K562 (cell line): ENCODE measurements at regions not wholly inside any gene's neighbourhood (a gene's known extent, or its start where the extent isn't known, plus 50 kb on each side); places are given as distances from the start of the nearest gene placed in this dataset.

ENCODE experiments used
- ATAC-seq: fragments of 200-7000 bp; cut with Tn5 transposase; 3 replicates; pipeline ENCODE4 v1.9.1; 2020; ENCODE audit warnings: moderate library complexity
- BruUV-seq: library from RNA; stranded (reverse); fragments of 400-500 nt; replicated peaks from 2 replicates; lab custom pipeline; 2021; lab: Mats Ljungman, UMichigan
- CTCF ChIA-PET: fragments of 300-600 bp; formaldehyde crosslinking; extraction: SDS; loops from one replicate; lab custom pipeline; 2021; ENCODE audit warnings: low intra/inter-chr PET ratio; lab: Yijun Ruan, JAX
- POLR2A ChIA-PET: fragments of 300-600, 350-650 bp; sonication (Branson Sonifier 250); formaldehyde crosslinking; extraction: SDS; loops from one replicate; lab custom pipeline; 2021; ENCODE audit warnings: antibody characterized with exemption, inconsistent platforms; lab: Yijun Ruan, JAX
- DNase-seq, 4 experiments: peaks; one replicate each; pipeline versions ENCODE4 v3.0.0 to v3.0.0-alpha.2; 2011 to 2018; ENCODE audit warnings: low spot score in 3 of 4, mixed read lengths in 3 of 4; ENCODE audit errors: extremely low read depth in 1 of 4
- FAIRE-seq: peaks from 2 replicates; lab custom pipeline; 2011; peaks lifted over from hg19 to GRCh38; lab: Jason Lieb, UNC
- H2AFZ ChIP-seq: 2 replicates; pipeline ENCODE4 v1.6.0; 2011; ENCODE audit warnings: low read depth, low read length, control low read depth, inconsistent platforms
- H3K27ac ChIP-seq: fragments of 200-600 bp; 3 replicates; pipeline ENCODE4 v1.8.0; 2011; ENCODE audit warnings: low read depth, mild to moderate bottlenecking, control low read depth, inconsistent platforms, low read length, moderate library complexity, mixed read lengths; ENCODE audit errors: extremely low read depth
- H3K27me3 ChIP-seq, 2 experiments: fragments of 300-600 bp in 1 of 2; 2 replicates in 1 of 2; 3 replicates in 1 of 2; pipeline versions ENCODE4 v1.6.0 to v1.8.0; 2011; ENCODE audit warnings: inconsistent platforms in 2 of 2, low read length in 2 of 2, mild to moderate bottlenecking in 1 of 2, mixed read lengths in 1 of 2, moderate library complexity in 1 of 2; ENCODE audit not compliant: control insufficient read depth in 2 of 2, insufficient read depth in 2 of 2
- H3K36me3 ChIP-seq: fragments of 300-600 bp; 3 replicates; pipeline ENCODE4 v1.8.0; 2011; ENCODE audit warnings: mild to moderate bottlenecking, low read length, inconsistent platforms; ENCODE audit not compliant: control insufficient read depth, insufficient read depth
- H3K4me1 ChIP-seq, 2 experiments: fragments of 200-600 bp in 1 of 2; replicated peaks in 1 of 2; 2 replicates in 1 of 2; 3 replicates in 1 of 2; pipeline versions ENCODE4 v1.5.1 to v1.8.0; 2011; ENCODE audit warnings: inconsistent platforms in 2 of 2, low read length in 2 of 2, mild to moderate bottlenecking in 1 of 2, mixed read lengths in 1 of 2, moderate library complexity in 1 of 2; ENCODE audit not compliant: control insufficient read depth in 2 of 2, insufficient read depth in 2 of 2
- H3K4me2 ChIP-seq: 2 replicates; pipeline ENCODE4 v1.6.1; 2011; ENCODE audit warnings: low read length, control low read depth, inconsistent platforms, mixed read lengths; ENCODE audit not compliant: insufficient read depth
- H3K4me3 ChIP-seq: fragments of 200-600 bp; sonication (generic), shearing (Covaris generic); 2 replicates; pipeline ENCODE4 v1.5.1; 2016; ENCODE audit warnings: control low read depth, inconsistent platforms
- H3K79me2 ChIP-seq: fragments of 200-600 bp; 3 replicates; pipeline ENCODE4 v1.8.0; 2011; ENCODE audit warnings: low read length, inconsistent platforms; ENCODE audit not compliant: control insufficient read depth, insufficient read depth
- H3K9ac ChIP-seq, 2 experiments: 2 replicates each; pipeline versions ENCODE4 v1.6.0 to v1.6.1; 2011; ENCODE audit warnings: low read depth in 2 of 2, low read length in 2 of 2, control low read depth in 1 of 2, inconsistent platforms in 1 of 2, mild to moderate bottlenecking in 1 of 2, mixed read lengths in 1 of 2; ENCODE audit not compliant: insufficient read depth in 1 of 2
- H3K9me1 ChIP-seq: one replicate; pipeline ENCODE4 v1.6.0; 2011; ENCODE audit warnings: inconsistent platforms, mild to moderate bottlenecking, low read length, moderate library complexity; ENCODE audit not compliant: control insufficient read depth, insufficient read depth
- H3K9me3 ChIP-seq: replicated peaks from 2 replicates; pipeline ENCODE4 v1.5.1; 2011; ENCODE audit warnings: low read depth, low read length, inconsistent platforms; ENCODE audit not compliant: control insufficient read depth, insufficient read depth
- H4K20me1 ChIP-seq: replicated peaks from 2 replicates; pipeline ENCODE4 v1.6.1; 2011; ENCODE audit warnings: low read length, inconsistent platforms, mixed read lengths; ENCODE audit not compliant: control insufficient read depth, insufficient read depth
- BRD4 ChIP-seq: fragments of 200-600 bp; sonication (generic); IDR thresholded peaks from 2 replicates; pipeline ENCODE4 v1.6.1; 2017; ENCODE audit warnings: inconsistent platforms
- EP400 ChIP-seq: fragments of 450-650 bp; IDR thresholded peaks from 2 replicates; pipeline ENCODE4 v1.6.1; 2017; ENCODE audit warnings: antibody characterized with exemption, mild to moderate bottlenecking, moderate library complexity
- FOS ChIP-seq: IDR thresholded peaks from 3 replicates; pipeline ENCODE4 v1.6.1; 2011; ENCODE audit not compliant: insufficient read length; ENCODE audit errors: extremely low read depth
- HCFC1 ChIP-seq: IDR thresholded peaks from 2 replicates; pipeline ENCODE4 v1.6.1; 2012; ENCODE audit warnings: low read depth, low read length, improper control_type of control experiment
- HDAC6 ChIP-seq: IDR thresholded peaks from 2 replicates; pipeline ENCODE4 v1.6.1; 2012; ENCODE audit warnings: low read depth, mild to moderate bottlenecking, control low read depth, inconsistent platforms, low read length, moderate library complexity
- HNRNPH1 ChIP-seq: fragments of 200-400 bp; formaldehyde crosslinking; optimal IDR thresholded peaks from 2 replicates; pipeline ENCODE3; 2017; ENCODE audit warnings: low read depth, mild to moderate bottlenecking, low read length, moderate library complexity
- NUFIP1 ChIP-seq: fragments of 450-650 bp; IDR thresholded peaks from 2 replicates; pipeline ENCODE4 v1.6.1; 2018; ENCODE audit not compliant: partially characterized antibody
- POLR2B ChIP-seq: fragments of 450-650 bp; IDR thresholded peaks from 2 replicates; pipeline ENCODE4 v1.6.1; 2018; ENCODE audit warnings: low read depth; ENCODE audit not compliant: partially characterized antibody
- SETDB1 ChIP-seq: IDR thresholded peaks from one replicate; pipeline ENCODE4 v1.6.1; 2012; ENCODE audit warnings: low read length, control low read depth, inconsistent platforms
- SMAD2 ChIP-seq: fragments of 150-350 bp; IDR thresholded peaks from 2 replicates; pipeline ENCODE4 v1.6.1; 2014; ENCODE audit warnings: low read depth, mild to moderate bottlenecking, low read length
- SRSF1 ChIP-seq: fragments of 200-400 bp; formaldehyde crosslinking; IDR thresholded peaks from 2 replicates; pipeline ENCODE4 v1.6.1; 2017; ENCODE audit warnings: mild to moderate bottlenecking, low read depth, low read length, moderate library complexity
- ZNF12 ChIP-seq: sonication (generic); formaldehyde crosslinking; IDR thresholded peaks from 2 replicates; pipeline ENCODE4 v1.4.0; 2020; ENCODE audit warnings: mild to moderate bottlenecking, missing genetic modification reagents
- ZNF23 ChIP-seq: fragments of 250-450 bp; sonication (Bioruptor Pico); IDR thresholded peaks from 2 replicates; pipeline ENCODE4 v1.4.0; 2020; ENCODE audit warnings: mild to moderate bottlenecking
- ZNF57 ChIP-seq: fragments of 450-650 bp; formaldehyde crosslinking; IDR thresholded peaks from 2 replicates; pipeline ENCODE4 v1.4.0; 2020; ENCODE audit warnings: mild to moderate bottlenecking, moderate library complexity
- ZNF592 ChIP-seq: fragments of 450-650 bp; IDR thresholded peaks from 2 replicates; pipeline ENCODE4 v1.6.1; 2017; ENCODE audit warnings: antibody characterized with exemption, mild to moderate bottlenecking
- WGBS: fragments of 100-300 bp; shearing (Covaris generic); methylation state at CpG from one replicate; pipeline ENCODE4 v1.1.6; 2016; ENCODE audit warnings: low coverage, mixed read lengths; ENCODE audit not compliant: insufficient coverage; ENCODE audit errors: missing lambda C conversion rate; 5-methylcytosine and 5-hydroxymethylcytosine counted together
- in situ Hi-C: fragments of 300-500 bp; cut with MboI; formaldehyde crosslinking; loops from 4 replicates; pipeline ENCODE4 v1.15.0; 2018; ENCODE audit warnings: inconsistent platforms, mixed read lengths
- intact Hi-C: fragments of 100-400 bp; cut with micrococcal nuclease; formaldehyde crosslinking; loops from 2 replicates; pipeline ENCODE4 v1.14.2; 2022
- TF ChIP-seq, protein P1 (sequence below), 2 experiments: fragments of 200-800 bp in 1 of 2; sonication (Bioruptor generic) in 1 of 2; sonication (generic) in 1 of 2; formaldehyde crosslinking in 1 of 2; IDR thresholded peaks in 1 of 2; conservative IDR thresholded peaks in 1 of 2; 2 replicates each; pipeline versions ENCODE4 v1.5.0 to v1.6.1; 2016 to 2020; ENCODE audit warnings: missing compliant biosample characterization in 1 of 2, missing genetic modification characterization in 1 of 2, missing genetic modification reagents in 1 of 2
- TF ChIP-seq, protein P2 (sequence below): fragments of 250-450 bp; sonication (Bioruptor Pico); IDR thresholded peaks from 2 replicates; pipeline ENCODE4 v1.8.0; 2021; ENCODE audit warnings: mild to moderate bottlenecking, moderate library complexity

- TF ChIP-seq FOS (no peak), ZNF57 (CRISPR knock-in tag) (no peak), EP400 (no peak)
These were observed 457.9 kb downstream of the ZSWIM6 start (continued) for GRCh38 chr5:61790007-61790406.

DNA sequence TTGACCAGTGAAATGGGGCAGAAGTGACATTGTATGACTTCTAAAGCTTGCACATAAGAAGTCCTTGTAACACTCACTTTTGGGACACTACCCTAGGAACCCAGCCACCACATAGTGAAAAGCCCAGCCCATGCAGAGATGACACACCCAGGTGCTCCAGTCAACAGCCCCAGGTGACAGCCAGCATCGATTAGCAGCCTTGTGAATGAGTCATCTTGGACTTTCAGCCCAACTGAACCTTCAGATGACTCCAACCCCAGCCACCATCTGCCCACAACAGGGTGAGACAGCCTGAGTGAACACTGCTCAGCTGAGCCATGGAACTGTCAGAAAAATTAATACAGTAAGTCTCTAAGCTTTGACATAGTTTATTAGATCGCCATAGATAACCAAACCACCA lies 458.6 kb downstream of the ZSWIM6 start:
- Histone ChIP-seq H4K20me1 (no peaks in the 10 kb centered on the region), H3K27ac (no peak overlapping the region), H3K9me1 (no peaks in the 10 kb centered on the region), H3K36me3 (no peaks in the 10 kb centered on the region), H3K9ac (no peak overlapping the region), H3K4me3 (no peak overlapping the region), H3K4me1 (no peaks in the 10 kb centered on the region), H3K4me2 (no peak overlapping the region), H3K79me2 (no peaks in the 10 kb centered on the region), H3K27me3 (no peaks in the 10 kb centered on the region; a peak in 1 of 5 replicates), H3K9me3 (no peaks in the 10 kb centered on the region), H2AFZ (no peak overlapping the region)
- POLR2A ChIA-PET = no interaction called here
- ATAC-seq (no peak), DNase-seq (no peak), FAIRE-seq (no peak)
- intact Hi-C loops = no loop called here
- in situ Hi-C loops = no loop called here
- CTCF ChIA-PET = no interaction called here
- WGBS = 0% methylated on average over 2 of the region's 2 CpGs
- BruUV-seq = no TSS peak
- TF ChIP-seq NUFIP1 (no peak), SRSF1 (no peak), POLR2B (no peak), SMAD2 (no peak), BRD4 (no peak), HCFC1 (no peak), ZNF12 (CRISPR knock-in tag) (no peak), SETDB1 (no peak), HNRNPH1 (no peak), HDAC6 (no peak), ZNF23 (CRISPR knock-in tag) (no peak), ZNF592 (no peak)
- TF ChIP-seq, protein P1, sequence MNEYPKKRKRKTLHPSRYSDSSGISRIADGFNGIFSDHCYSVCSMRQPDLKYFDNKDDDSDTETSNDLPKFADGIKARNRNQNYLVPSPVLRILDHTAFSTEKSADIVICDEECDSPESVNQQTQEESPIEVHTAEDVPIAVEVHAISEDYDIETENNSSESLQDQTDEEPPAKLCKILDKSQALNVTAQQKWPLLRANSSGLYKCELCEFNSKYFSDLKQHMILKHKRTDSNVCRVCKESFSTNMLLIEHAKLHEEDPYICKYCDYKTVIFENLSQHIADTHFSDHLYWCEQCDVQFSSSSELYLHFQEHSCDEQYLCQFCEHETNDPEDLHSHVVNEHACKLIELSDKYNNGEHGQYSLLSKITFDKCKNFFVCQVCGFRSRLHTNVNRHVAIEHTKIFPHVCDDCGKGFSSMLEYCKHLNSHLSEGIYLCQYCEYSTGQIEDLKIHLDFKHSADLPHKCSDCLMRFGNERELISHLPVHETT (CRISPR knock-in tag; conservative IDR thresholded peaks at IDR 0.05 in 1 of 2, IDR thresholded peaks at IDR 0.05 in 1 of 2) = no peak
- TF ChIP-seq, protein P2, sequence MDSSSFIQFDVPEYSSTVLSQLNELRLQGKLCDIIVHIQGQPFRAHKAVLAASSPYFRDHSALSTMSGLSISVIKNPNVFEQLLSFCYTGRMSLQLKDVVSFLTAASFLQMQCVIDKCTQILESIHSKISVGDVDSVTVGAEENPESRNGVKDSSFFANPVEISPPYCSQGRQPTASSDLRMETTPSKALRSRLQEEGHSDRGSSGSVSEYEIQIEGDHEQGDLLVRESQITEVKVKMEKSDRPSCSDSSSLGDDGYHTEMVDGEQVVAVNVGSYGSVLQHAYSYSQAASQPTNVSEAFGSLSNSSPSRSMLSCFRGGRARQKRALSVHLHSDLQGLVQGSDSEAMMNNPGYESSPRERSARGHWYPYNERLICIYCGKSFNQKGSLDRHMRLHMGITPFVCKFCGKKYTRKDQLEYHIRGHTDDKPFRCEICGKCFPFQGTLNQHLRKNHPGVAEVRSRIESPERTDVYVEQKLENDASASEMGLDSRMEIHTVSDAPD (CRISPR knock-in tag) = no peak
